ENCODE measurements at regions not wholly inside any gene's neighbourhood (a gene's known extent, or its start where the extent isn't known, plus 50 kb on each side); places are given as distances from the start of the nearest gene placed in this dataset.

- TF ChIP-seq CTCF (IDR thresholded peaks at IDR 0.05) (no peak), ZFX (IDR thresholded peaks at IDR 0.05; ENCODE audit: borderline replicate concordance) (no peak)
These were observed 318.8 kb downstream of the ACTL7B start for GRCh38 chr9:108536836-108537601.

All from 22Rv1 (cell line).